ENCODE measurements at regions not wholly inside any gene's neighbourhood (a gene's known extent, or its start where the extent isn't known, plus 50 kb on each side); places are given as distances from the start of the nearest gene placed in this dataset.

GRCh38 chr18:11219571-11219970, 70.2 kb upstream of the PIEZO2 start:
- TF ChIP-seq EZH2 (IDR thresholded peaks at IDR 0.05; ENCODE audit: low read length, missing control alignments) (no peak), CTCF (conservative IDR thresholded peaks at IDR 0.05 in 1 of 2, IDR thresholded peaks at IDR 0.05 in 1 of 2; ENCODE audit: low read depth in 1 of 2, low read length in 2 of 2) (no peak)
- Histone ChIP-seq H3K9ac (ENCODE audit: insufficient read depth, low read length) (no peak overlapping the region), H3K36me3 (ENCODE audit: control insufficient read depth, insufficient read depth, low read length) (no peaks in the 10 kb centered on the region), H3K9me3 (ENCODE audit: control insufficient read depth, insufficient read depth, low read depth, low read length) (no peaks in the 10 kb centered on the region), H2AFZ (ENCODE audit: low read length) (no peak overlapping the region), H3K4me2 (ENCODE audit: extremely low read depth, insufficient read depth, low read length) (no peak overlapping the region), H3K4me3 (replicated peaks in 1 of 4; ENCODE audit: control extremely low read depth in 1 of 4, insufficient read depth in 1 of 4, low read depth in 3 of 4, low read length in 4 of 4) (no peak overlapping the region), H3K27me3 (ENCODE audit: control insufficient read depth, insufficient read depth, low read length) (no peaks in the 10 kb centered on the region), H4K20me1 (ENCODE audit: control insufficient read depth, extremely low read depth, insufficient read depth, low read length) (no peaks in the 10 kb centered on the region), H3K4me1 (ENCODE audit: control insufficient read depth, extremely low read depth, insufficient read depth, low read length) (no peaks in the 10 kb centered on the region), H3K79me2 (ENCODE audit: control insufficient read depth, insufficient read depth, low read length) (no peaks in the 10 kb centered on the region), H3K27ac (ENCODE audit: insufficient read depth, low read length) (no peak overlapping the region)
- no peak for DNase-seq (ENCODE audit: low read depth in 2 of 2)

GRCh38 chr18:11215216-11215615, 65.8 kb upstream of the PIEZO2 start:
- no peaks in the 10 kb centered on the region for H4K20me1 ChIP-seq (ENCODE audit: control insufficient read depth, extremely low read depth, insufficient read depth, low read length)

GRCh38 chr18:11204020-11204419, 54.7 kb upstream of the PIEZO2 start:
- Histone ChIP-seq H3K27ac (ENCODE audit: insufficient read depth, low read length) (no peak overlapping the region), H3K79me2 (ENCODE audit: control insufficient read depth, insufficient read depth, low read length) (no peaks in the 10 kb centered on the region), H3K4me2 (ENCODE audit: extremely low read depth, insufficient read depth, low read length) (no peak overlapping the region), H3K9ac (ENCODE audit: insufficient read depth, low read length) (no peak overlapping the region), H3K27me3 (ENCODE audit: control insufficient read depth, insufficient read depth, low read length) (peaks cover 4% of the 10 kb centered on the region), H3K4me1 (ENCODE audit: control insufficient read depth, extremely low read depth, insufficient read depth, low read length) (no peaks in the 10 kb centered on the region), H2AFZ (ENCODE audit: low read length) (no peak overlapping the region), H3K4me3 (replicated peaks in 1 of 4; ENCODE audit: control extremely low read depth in 1 of 4, insufficient read depth in 1 of 4, low read depth in 3 of 4, low read length in 4 of 4) (no peak overlapping the region), H3K36me3 (ENCODE audit: control insufficient read depth, insufficient read depth, low read length) (no peaks in the 10 kb centered on the region), H4K20me1 (ENCODE audit: control insufficient read depth, extremely low read depth, insufficient read depth, low read length) (no peaks in the 10 kb centered on the region), H3K9me3 (ENCODE audit: control insufficient read depth, insufficient read depth, low read depth, low read length) (no peaks in the 10 kb centered on the region)
- TF ChIP-seq CTCF (conservative IDR thresholded peaks at IDR 0.05 in 1 of 2, IDR thresholded peaks at IDR 0.05 in 1 of 2; ENCODE audit: low read depth in 1 of 2, low read length in 2 of 2) (no peak), EZH2 (IDR thresholded peaks at IDR 0.05; ENCODE audit: low read length, missing control alignments) (no peak)
- DNase-seq (ENCODE audit: low read depth in 2 of 2): peak in 1 of 2 donors; percentile 1

More at GRCh38 chr18:11215216-11215615, 65.8 kb upstream of the PIEZO2 start:
- Histone ChIP-seq H3K4me2 (ENCODE audit: extremely low read depth, insufficient read depth, low read length) (no peak overlapping the region), H3K27ac (ENCODE audit: insufficient read depth, low read length) (no peak overlapping the region), H3K27me3 (ENCODE audit: control insufficient read depth, insufficient read depth, low read length) (no peaks in the 10 kb centered on the region), H3K4me3 (replicated peaks in 1 of 4; ENCODE audit: control extremely low read depth in 1 of 4, insufficient read depth in 1 of 4, low read depth in 3 of 4, low read length in 4 of 4) (no peak overlapping the region), H3K4me1 (ENCODE audit: control insufficient read depth, extremely low read depth, insufficient read depth, low read length) (no peaks in the 10 kb centered on the region), H3K9me3 (ENCODE audit: control insufficient read depth, insufficient read depth, low read depth, low read length) (no peaks in the 10 kb centered on the region), H2AFZ (ENCODE audit: low read length) (no peak overlapping the region), H3K36me3 (ENCODE audit: control insufficient read depth, insufficient read depth, low read length) (no peaks in the 10 kb centered on the region), H3K9ac (ENCODE audit: insufficient read depth, low read length) (no peak overlapping the region), H3K79me2 (ENCODE audit: control insufficient read depth, insufficient read depth, low read length) (no peaks in the 10 kb centered on the region)
- TF ChIP-seq CTCF (conservative IDR thresholded peaks at IDR 0.05 in 1 of 2, IDR thresholded peaks at IDR 0.05 in 1 of 2; ENCODE audit: low read depth in 1 of 2, low read length in 2 of 2): no peak
- TF ChIP-seq EZH2 (IDR thresholded peaks at IDR 0.05; ENCODE audit: low read length, missing control alignments): no peak
- no peak for DNase-seq (ENCODE audit: low read depth in 2 of 2)
